GM10266 (cell line): ENCODE measurements at regions not wholly inside any gene's neighbourhood (a gene's known extent, or its start where the extent isn't known, plus 50 kb on each side); places are given as distances from the start of the nearest gene placed in this dataset.

ENCODE experiments used
- DNase-seq: peaks from one replicate; pipeline ENCODE4 v3.0.0; 2012; ENCODE audit errors: extremely low spot score
- CTCF ChIP-seq: IDR thresholded peaks from 2 replicates; pipeline ENCODE4 v1.5.1; 2012; ENCODE audit warnings: mild to moderate bottlenecking, low read depth; ENCODE audit not compliant: control insufficient read depth, insufficient read depth; ENCODE audit errors: missing control alignments

- no peak for DNase-seq
- no peak for TF ChIP-seq CTCF
Measured at GRCh38 chr2:14352067-14352466, 280.4 kb upstream of the LRATD1 start.

GRCh38 chr2:14354231-14354630 lies 278.3 kb upstream of the LRATD1 start:
- DNase-seq: no peak
- TF ChIP-seq CTCF: no peak

DNA sequence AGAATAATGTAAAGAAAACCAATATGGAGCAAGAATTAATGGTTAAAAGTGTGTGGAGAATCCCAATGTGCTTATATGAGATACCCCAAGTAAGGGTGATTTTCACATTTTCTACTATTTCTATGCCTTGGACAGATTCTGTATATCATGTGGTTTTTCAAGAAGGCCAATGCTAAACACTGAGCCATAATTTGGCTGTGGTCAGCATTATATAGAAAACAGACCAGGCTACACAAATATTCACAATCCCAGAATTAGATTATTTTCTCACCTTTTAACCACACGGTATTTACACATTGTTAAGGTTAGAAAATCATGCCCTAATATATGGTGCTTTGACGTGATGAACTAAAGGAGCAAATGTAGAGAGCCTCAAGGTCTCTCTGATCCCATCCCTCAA lies 277.4 kb upstream of the LRATD1 start:
- TF ChIP-seq CTCF: no peak
- DNase-seq: no peak

DNA sequence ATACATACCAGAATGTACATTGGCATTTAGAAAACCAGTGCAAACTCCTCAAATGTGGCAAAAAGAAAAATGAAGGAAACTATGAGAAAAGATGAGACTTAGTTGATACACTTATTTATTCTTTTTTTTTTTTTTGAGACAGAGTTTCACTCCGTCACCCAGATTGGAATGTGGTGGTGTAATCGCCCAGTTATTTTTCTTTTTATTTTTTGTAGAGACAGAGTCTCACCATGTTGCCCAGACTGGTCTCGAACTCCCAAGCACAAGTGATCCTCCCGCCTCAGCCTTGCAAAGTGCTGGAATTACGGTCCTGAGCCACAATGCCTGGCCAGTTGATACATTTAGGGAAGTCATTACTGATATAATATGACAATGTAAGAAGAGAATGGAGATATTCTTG lies 274.2 kb upstream of the LRATD1 start:
- no peak for TF ChIP-seq CTCF
- DNase-seq: no peak

GRCh38 chr2:14358774-14359173 lies 273.7 kb upstream of the LRATD1 start:
- DNase-seq: no peak
- no peak for TF ChIP-seq CTCF

DNA sequence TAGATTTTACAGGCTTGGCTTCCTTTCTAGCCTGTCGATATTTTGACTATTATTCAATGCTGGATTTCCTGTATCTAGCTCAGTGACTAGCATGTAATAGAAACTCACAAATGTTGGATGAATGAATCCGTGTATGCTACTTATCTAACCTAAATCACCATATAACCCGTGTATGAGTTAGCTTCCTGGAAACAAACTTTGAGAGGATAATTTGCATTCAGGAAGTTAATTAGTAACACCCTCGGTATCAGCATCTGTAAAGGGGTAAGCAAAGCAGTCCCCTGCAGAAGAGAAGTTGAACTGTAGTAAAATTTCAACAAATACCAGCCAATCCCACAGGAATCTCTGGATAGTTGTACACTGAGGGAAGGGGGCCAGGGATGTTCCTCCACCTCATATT lies 269.4 kb upstream of the LRATD1 start:
- TF ChIP-seq CTCF: no peak
- no peak for DNase-seq

DNA sequence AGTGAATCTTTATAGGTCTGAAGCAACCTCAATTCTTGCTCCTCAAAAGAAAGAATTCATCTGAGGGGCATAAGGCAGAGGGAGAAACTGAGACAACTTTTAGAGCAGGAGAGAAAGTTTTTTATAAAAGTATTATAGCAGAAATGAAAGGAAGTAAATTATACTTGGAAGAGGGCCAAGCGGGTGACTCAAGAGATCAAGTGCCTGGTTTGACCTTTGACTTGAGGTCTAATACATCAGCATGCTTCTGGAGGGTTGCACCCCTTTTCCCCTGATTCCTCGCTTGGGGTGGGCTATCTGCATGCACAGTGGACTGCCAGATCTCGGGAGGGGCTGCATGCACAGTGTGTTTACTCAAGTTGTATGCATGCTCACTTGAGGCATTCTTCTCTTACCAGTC lies 268.5 kb upstream of the LRATD1 start:
- TF ChIP-seq CTCF: no peak

More for the DNA sequence above, 268.5 kb upstream of the LRATD1 start:
- DNase-seq: no peak
